ENCODE measurements at regions not wholly inside any gene's neighbourhood (a gene's known extent, or its start where the extent isn't known, plus 50 kb on each side); places are given as distances from the start of the nearest gene placed in this dataset.

- intact Hi-C loops (cut with DNase I), result no loop called here
- H3K27ac ChIP-seq, result no peak overlapping the region
- H3K4me1 ChIP-seq, result no peaks in the 10 kb centered on the region
- H3K9me3 ChIP-seq, result no peaks in the 10 kb centered on the region
- no peaks in the 10 kb centered on the region for H3K27me3 ChIP-seq
- no peak for DNase-seq
- no peak overlapping the region for H3K4me3 ChIP-seq
- no peak overlapping the region for H3K9ac ChIP-seq (ENCODE audit: low read depth in 2 of 2, low read length in 2 of 2)
- TF ChIP-seq, protein P1, sequence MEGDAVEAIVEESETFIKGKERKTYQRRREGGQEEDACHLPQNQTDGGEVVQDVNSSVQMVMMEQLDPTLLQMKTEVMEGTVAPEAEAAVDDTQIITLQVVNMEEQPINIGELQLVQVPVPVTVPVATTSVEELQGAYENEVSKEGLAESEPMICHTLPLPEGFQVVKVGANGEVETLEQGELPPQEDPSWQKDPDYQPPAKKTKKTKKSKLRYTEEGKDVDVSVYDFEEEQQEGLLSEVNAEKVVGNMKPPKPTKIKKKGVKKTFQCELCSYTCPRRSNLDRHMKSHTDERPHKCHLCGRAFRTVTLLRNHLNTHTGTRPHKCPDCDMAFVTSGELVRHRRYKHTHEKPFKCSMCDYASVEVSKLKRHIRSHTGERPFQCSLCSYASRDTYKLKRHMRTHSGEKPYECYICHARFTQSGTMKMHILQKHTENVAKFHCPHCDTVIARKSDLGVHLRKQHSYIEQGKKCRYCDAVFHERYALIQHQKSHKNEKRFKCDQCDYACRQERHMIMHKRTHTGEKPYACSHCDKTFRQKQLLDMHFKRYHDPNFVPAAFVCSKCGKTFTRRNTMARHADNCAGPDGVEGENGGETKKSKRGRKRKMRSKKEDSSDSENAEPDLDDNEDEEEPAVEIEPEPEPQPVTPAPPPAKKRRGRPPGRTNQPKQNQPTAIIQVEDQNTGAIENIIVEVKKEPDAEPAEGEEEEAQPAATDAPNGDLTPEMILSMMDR (IDR thresholded peaks at IDR 0.05), result no peak
- H3K36me3 ChIP-seq, result no peaks in the 10 kb centered on the region
Observed at GRCh38 chrX:130990723-130991122, 67.4 kb upstream of the ARHGAP36 start.

DNA sequence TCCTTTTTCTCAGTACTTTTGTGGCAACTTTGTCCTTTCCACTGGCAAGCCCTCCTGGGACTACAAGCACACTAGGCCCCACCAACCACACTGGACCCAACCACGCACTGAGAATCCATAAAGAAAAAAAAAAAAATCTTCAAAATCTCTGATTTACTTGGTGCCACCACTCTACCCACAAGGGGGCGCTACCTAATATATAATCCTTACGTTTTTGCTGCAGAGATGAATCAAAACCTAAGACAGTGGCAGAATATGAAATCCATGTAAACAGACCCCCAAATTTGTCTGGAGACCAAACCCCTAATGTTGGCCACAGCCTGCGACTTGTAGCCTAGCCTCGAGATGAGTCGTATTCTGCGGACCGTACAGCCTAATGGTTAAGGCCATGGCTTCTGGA is 63.5 kb upstream of the ARHGAP36 start:
- no peaks in the 10 kb centered on the region for H3K36me3 ChIP-seq

DNA sequence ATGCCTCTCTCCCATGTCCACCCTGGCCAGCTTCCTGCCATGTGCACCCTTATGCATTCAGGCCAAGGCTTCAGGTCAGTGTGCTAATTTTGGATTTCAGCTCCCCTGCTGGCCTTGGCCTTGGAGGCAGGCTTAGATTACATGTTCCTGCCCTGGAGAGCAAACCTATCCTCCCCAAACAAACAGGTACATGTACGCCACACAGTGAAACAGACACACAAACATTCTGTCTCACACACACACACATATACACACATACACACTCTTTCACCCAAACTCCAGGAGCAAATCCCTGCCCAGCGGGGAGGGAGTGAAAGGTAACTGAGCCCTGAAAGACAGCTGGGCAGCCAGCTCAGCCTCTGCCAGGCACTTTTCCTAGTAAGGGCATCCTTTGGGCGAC is 62.7 kb upstream of the ARHGAP36 start:
- TF ChIP-seq, protein P1 (IDR thresholded peaks at IDR 0.05), result no peak
- H3K27me3 ChIP-seq, result no peaks in the 10 kb centered on the region
- no peaks in the 10 kb centered on the region for H3K9me3 ChIP-seq
- H3K36me3 ChIP-seq, result no peaks in the 10 kb centered on the region
- no peaks in the 10 kb centered on the region for H3K4me1 ChIP-seq
- no peak overlapping the region for H3K27ac ChIP-seq
- intact Hi-C loops (cut with DNase I), result no loop called here
- no peak for DNase-seq
- no peak overlapping the region for H3K9ac ChIP-seq (ENCODE audit: low read depth in 2 of 2, low read length in 2 of 2)
- no peak overlapping the region for H3K4me3 ChIP-seq

More for the DNA sequence above, 63.5 kb upstream of the ARHGAP36 start:
- intact Hi-C loops (cut with DNase I), result no loop called here
- H3K9me3 ChIP-seq, result no peaks in the 10 kb centered on the region
- peak; percentile 19 for DNase-seq
- no peak overlapping the region for H3K9ac ChIP-seq (ENCODE audit: low read depth in 2 of 2, low read length in 2 of 2)
- H3K4me3 ChIP-seq, result no peak overlapping the region
- H3K27ac ChIP-seq, result no peak overlapping the region
- H3K27me3 ChIP-seq, result no peaks in the 10 kb centered on the region
- TF ChIP-seq, protein P1 (IDR thresholded peaks at IDR 0.05), result peak; percentile 50
- H3K4me1 ChIP-seq, result no peaks in the 10 kb centered on the region

DNA sequence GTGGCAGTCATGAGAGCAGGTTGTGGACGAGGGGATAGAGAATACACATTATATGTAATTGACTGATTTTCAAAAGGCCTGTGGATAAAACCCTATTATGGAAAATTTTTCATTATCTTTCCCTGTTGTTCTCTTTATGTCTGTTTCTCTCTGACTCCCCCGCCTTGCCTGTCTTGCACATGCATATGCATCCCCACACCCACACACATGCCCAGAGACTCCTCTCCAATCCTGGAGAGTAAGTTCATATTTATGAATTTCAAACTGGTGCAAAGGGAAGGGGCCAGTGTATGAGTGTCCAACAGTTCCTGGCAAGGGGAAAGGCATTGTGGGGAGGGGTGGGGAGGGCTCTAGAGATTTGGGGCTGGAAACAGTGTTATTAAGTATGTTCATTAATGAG is 60.8 kb upstream of the ARHGAP36 start:
- Histone ChIP-seq H3K9me3 (no peaks in the 10 kb centered on the region), H3K27me3 (no peaks in the 10 kb centered on the region), H3K36me3 (no peaks in the 10 kb centered on the region), H3K4me1 (no peaks in the 10 kb centered on the region), H3K9ac (ENCODE audit: low read depth in 2 of 2, low read length in 2 of 2) (no peak overlapping the region), H3K4me3 (no peak overlapping the region), H3K27ac (no peak overlapping the region)
- TF ChIP-seq, protein P1 (IDR thresholded peaks at IDR 0.05), result no peak
- no peak for DNase-seq
- intact Hi-C loops (cut with DNase I), result no loop called here

DNA sequence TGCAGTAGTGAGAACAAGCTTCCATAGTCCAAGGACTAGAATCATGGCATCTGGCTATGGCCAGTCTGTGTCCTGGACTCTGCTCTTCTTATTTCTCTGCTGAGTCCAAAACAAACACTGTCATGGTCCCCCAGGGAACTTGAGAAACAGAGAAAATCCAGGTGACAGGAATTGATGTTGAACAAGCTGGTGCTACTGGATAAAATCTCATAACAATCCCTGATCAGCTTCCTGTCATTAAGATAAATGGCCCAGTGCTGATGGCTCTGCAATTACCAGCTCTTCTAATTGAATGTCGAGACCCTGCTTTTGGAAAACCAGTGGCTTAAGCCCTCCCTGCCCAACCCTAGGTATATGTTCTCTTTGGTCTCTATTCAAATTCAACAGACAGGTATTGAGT is 58.8 kb upstream of the ARHGAP36 start:
- Histone ChIP-seq H3K27me3 (no peaks in the 10 kb centered on the region), H3K9ac (ENCODE audit: low read depth in 2 of 2, low read length in 2 of 2) (no peak overlapping the region), H3K9me3 (no peaks in the 10 kb centered on the region), H3K4me3 (no peak overlapping the region), H3K36me3 (no peaks in the 10 kb centered on the region), H3K27ac (no peak overlapping the region), H3K4me1 (no peaks in the 10 kb centered on the region)
- no peak for DNase-seq
- TF ChIP-seq, protein P1 (IDR thresholded peaks at IDR 0.05), result no peak
- intact Hi-C loops (cut with DNase I), result no loop called here

Measured in colonic mucosa (tissue), 4 donors.